DND-41 (cell line): ENCODE measurements at regions not wholly inside any gene's neighbourhood (a gene's known extent, or its start where the extent isn't known, plus 50 kb on each side); places are given as distances from the start of the nearest gene placed in this dataset.

Experiments used
- ATAC-seq: fragments of 200-7000 bp; cut with Tn5 transposase; 3 replicates; pipeline ENCODE4 v1.9.1; 2021; ENCODE audit warnings: low read depth; ENCODE audit not compliant: insufficient read depth
- DNase-seq: peaks from one replicate; pipeline ENCODE4 v3.0.0-alpha.2; 2020
- H2AFZ ChIP-seq: 2 replicates; pipeline ENCODE4 v1.6.0; 2012; ENCODE audit warnings: low read depth, low read length
- H3K27ac ChIP-seq: 2 replicates; pipeline ENCODE4 v1.5.1; 2012; ENCODE audit warnings: low read length, inconsistent platforms
- H3K27me3 ChIP-seq: fragments of 200-600 bp; sonication (generic); 2 replicates; pipeline ENCODE4 v1.6.0; 2012; ENCODE audit warnings: low read length, mild to moderate bottlenecking, inconsistent platforms; ENCODE audit not compliant: insufficient read depth, poor library complexity
- H3K36me3 ChIP-seq: 2 replicates; pipeline ENCODE4 v1.5.1; 2012; ENCODE audit warnings: low read length, inconsistent platforms; ENCODE audit not compliant: insufficient read depth
- H3K4me1 ChIP-seq: 2 replicates; pipeline ENCODE4 v1.5.1; 2012; ENCODE audit warnings: mild to moderate bottlenecking, low read length; ENCODE audit not compliant: insufficient read depth
- H3K4me2 ChIP-seq: 2 replicates; pipeline ENCODE4 v1.6.0; 2012; ENCODE audit warnings: mild to moderate bottlenecking, moderate library complexity, low read length, inconsistent platforms; ENCODE audit not compliant: insufficient read depth
- H3K4me3 ChIP-seq, 2 experiments: fragments of 200-600 bp in 1 of 2; shearing (Covaris generic) in 1 of 2; 2 replicates each; pipeline ENCODE4 v1.5.1; 2012 to 2016; ENCODE audit warnings: inconsistent platforms in 2 of 2, low read length in 2 of 2, mild to moderate bottlenecking in 2 of 2, low read depth in 1 of 2, moderate library complexity in 1 of 2
- H3K79me2 ChIP-seq: 2 replicates; pipeline ENCODE4 v1.6.0; 2012; ENCODE audit warnings: low read length, inconsistent platforms; ENCODE audit not compliant: insufficient read depth
- H3K9ac ChIP-seq: 2 replicates; pipeline ENCODE4 v1.6.0; 2012; ENCODE audit warnings: low read depth, mild to moderate bottlenecking, inconsistent platforms, low read length, moderate library complexity
- H3K9me3 ChIP-seq: 2 replicates; pipeline ENCODE4 v1.5.1; 2012; ENCODE audit warnings: low read length, moderate library complexity, mild to moderate bottlenecking, inconsistent platforms; ENCODE audit not compliant: insufficient read depth, severe bottlenecking
- H4K20me1 ChIP-seq: 2 replicates; pipeline ENCODE4 v1.6.0; 2012; ENCODE audit warnings: low read length; ENCODE audit not compliant: insufficient read depth
- EZH2 ChIP-seq: IDR thresholded peaks from 3 replicates; pipeline ENCODE4 v1.6.1; 2012; ENCODE audit warnings: borderline replicate concordance, low read depth, mild to moderate bottlenecking, moderate library complexity, low read length, inconsistent platforms; ENCODE audit not compliant: severe bottlenecking
- TF ChIP-seq, protein P1 (sequence below): IDR thresholded peaks from 2 replicates; pipeline ENCODE4 v1.5.1; 2012; ENCODE audit warnings: borderline replicate concordance, low read length, moderate library complexity, mild to moderate bottlenecking; ENCODE audit not compliant: poor library complexity, severe bottlenecking; ENCODE audit errors: extremely low read depth

DNA sequence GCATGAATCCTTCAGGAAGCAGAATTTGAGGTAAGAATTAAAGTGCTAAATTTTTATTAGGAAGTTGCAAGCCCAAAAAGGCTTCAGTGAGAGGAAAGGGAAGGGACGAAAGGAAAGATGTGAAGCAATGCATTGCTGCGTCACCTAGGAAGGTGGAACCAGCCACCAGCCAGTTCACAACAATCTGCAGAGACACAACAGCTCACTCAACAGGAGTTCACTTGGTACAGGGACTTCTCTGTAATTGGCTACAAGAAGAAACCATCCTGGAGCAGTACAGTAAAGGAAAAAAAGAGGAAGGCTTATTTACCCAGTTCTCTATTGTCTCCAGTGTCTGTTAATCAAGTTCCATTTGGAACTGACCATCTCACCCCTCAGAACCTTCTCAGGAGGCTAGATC is 157.6 kb downstream of the HNRNPD start:
- Histone ChIP-seq H3K4me2 (no peak overlapping the region), H3K27me3 (peaks cover 5% of the 10 kb centered on the region), H3K9me3 (no peaks in the 10 kb centered on the region), H3K27ac (no peak overlapping the region), H3K79me2 (no peaks in the 10 kb centered on the region), H3K36me3 (no peaks in the 10 kb centered on the region), H3K4me3 (no peak overlapping the region), H2AFZ (no peak overlapping the region), H3K9ac (no peak overlapping the region), H3K4me1 (peaks cover 11% of the 10 kb centered on the region), H4K20me1 (no peaks in the 10 kb centered on the region)
- DNase-seq: no peak
- no peak for ATAC-seq
- TF ChIP-seq EZH2: no peak
- TF ChIP-seq, protein P1, sequence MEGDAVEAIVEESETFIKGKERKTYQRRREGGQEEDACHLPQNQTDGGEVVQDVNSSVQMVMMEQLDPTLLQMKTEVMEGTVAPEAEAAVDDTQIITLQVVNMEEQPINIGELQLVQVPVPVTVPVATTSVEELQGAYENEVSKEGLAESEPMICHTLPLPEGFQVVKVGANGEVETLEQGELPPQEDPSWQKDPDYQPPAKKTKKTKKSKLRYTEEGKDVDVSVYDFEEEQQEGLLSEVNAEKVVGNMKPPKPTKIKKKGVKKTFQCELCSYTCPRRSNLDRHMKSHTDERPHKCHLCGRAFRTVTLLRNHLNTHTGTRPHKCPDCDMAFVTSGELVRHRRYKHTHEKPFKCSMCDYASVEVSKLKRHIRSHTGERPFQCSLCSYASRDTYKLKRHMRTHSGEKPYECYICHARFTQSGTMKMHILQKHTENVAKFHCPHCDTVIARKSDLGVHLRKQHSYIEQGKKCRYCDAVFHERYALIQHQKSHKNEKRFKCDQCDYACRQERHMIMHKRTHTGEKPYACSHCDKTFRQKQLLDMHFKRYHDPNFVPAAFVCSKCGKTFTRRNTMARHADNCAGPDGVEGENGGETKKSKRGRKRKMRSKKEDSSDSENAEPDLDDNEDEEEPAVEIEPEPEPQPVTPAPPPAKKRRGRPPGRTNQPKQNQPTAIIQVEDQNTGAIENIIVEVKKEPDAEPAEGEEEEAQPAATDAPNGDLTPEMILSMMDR: no peak

DNA sequence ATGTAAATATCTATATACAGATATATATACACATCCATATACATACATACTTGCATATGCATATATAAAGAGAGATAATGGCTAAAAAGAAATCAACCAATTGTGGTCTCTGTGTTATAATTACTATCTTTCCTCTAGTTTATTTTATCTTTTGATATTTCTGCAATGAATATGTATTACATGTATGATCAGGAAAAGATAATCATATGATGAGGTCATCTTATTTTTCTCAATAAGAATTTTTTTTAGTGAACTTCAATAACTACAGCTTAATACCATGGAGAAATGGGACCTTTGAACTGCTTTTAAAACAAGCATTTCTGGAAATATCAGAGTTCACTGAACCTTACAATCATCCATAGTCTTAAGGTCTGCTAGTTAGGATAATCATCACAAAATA is 158.0 kb downstream of the HNRNPD start:
- ATAC-seq: no peak
- no peak overlapping the region for H3K4me3 ChIP-seq
- no peak for TF ChIP-seq EZH2
- TF ChIP-seq, protein P1: no peak

DNA sequence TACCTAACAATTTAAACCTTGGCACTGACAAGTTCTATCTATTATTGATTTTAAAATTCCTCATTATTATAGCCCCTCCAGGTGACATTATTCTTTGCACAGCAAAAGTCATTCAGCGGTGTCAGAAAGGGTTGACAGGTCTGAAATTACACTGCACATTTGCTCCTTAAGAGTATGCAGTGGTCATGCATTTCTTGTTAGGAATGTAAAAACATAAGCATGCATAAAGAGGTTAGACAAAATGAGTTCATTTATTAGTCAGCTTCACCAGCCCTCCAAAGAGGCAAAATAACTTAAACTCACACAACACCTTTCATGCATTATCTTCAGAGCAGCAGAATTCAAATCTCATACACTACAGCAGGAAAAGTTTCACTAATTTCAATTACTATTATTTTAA is 158.8 kb downstream of the HNRNPD start:
- Histone ChIP-seq H3K4me3 (no peak overlapping the region), H3K79me2 (no peaks in the 10 kb centered on the region), H3K9me3 (no peaks in the 10 kb centered on the region), H2AFZ (no peak overlapping the region), H3K36me3 (no peaks in the 10 kb centered on the region), H3K27ac (no peak overlapping the region), H4K20me1 (no peaks in the 10 kb centered on the region), H3K4me2 (no peak overlapping the region), H3K4me1 (peaks cover 11% of the 10 kb centered on the region), H3K27me3 (peaks cover 5% of the 10 kb centered on the region), H3K9ac (no peak overlapping the region)
- DNase-seq (no peak), ATAC-seq (no peak)
- no peak for TF ChIP-seq EZH2

More for the DNA sequence above, 158.0 kb downstream of the HNRNPD start:
- H3K9ac ChIP-seq: no peak overlapping the region
- H3K79me2 ChIP-seq: no peaks in the 10 kb centered on the region
- no peak for DNase-seq
- no peak overlapping the region for H3K27ac ChIP-seq
- H3K9me3 ChIP-seq: no peaks in the 10 kb centered on the region
- H3K4me1 ChIP-seq: peaks cover 11% of the 10 kb centered on the region
- H3K4me2 ChIP-seq: no peak overlapping the region
- no peak overlapping the region for H2AFZ ChIP-seq
- no peaks in the 10 kb centered on the region for H4K20me1 ChIP-seq
- no peaks in the 10 kb centered on the region for H3K36me3 ChIP-seq
- peaks cover 5% of the 10 kb centered on the region for H3K27me3 ChIP-seq

DNA sequence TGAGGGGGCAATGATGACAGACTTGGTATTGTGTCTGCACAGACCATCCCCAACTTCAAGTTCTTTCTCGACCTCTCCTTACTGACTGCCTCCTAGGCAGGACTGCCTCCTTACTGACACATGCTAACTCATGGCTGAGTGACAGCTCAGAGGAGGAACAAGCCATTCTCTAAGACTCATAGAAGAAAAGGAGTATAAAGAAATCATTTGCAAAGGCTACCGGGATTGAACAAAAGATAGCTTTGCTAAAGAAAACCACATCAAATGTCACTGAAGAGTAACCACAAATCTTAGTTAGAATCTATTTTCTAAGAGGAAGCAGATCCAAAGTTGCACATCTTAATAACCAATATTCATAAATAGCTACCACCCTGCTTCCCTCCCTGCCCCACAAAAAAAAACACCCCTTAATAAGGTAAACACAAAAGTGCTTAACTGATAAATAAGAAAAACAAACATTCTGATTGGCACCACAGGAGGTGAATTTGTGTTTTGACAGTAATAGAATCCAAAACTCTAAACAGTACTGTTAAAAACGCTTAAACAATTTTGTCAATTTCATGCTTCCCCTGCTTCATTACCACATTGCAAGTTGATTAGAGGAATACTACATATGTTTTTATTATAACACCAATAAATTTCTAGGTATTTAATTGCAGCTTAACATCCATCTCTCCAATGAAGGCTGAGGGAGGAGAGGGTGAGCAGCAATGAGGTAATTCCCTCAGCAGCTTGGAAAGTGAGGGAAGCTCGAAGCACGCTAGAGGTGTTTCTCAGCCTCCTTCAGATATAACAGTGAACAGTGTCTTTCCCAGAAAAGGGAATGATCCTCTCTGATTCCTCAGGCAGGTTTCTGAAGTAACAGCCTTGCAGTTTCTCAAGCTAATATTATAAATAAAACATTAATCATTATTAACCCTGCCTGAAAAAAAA is 160.0 kb downstream of the HNRNPD start:
- Histone ChIP-seq H3K27me3 (peaks cover 5% of the 10 kb centered on the region), H2AFZ (no peak overlapping the region), H3K4me3 (no peak overlapping the region), H3K4me2 (no peak overlapping the region), H3K79me2 (no peaks in the 10 kb centered on the region), H3K4me1 (peaks cover 11% of the 10 kb centered on the region), H3K9me3 (no peaks in the 10 kb centered on the region), H3K27ac (no peak overlapping the region), H4K20me1 (no peaks in the 10 kb centered on the region), H3K9ac (no peak overlapping the region), H3K36me3 (no peaks in the 10 kb centered on the region)
- ATAC-seq: peak; percentile 99
- no peak for TF ChIP-seq EZH2
- TF ChIP-seq, protein P1: no peak
- peak; percentile 28 for DNase-seq
